Frontal cortex (tissue), 3 donors: ENCODE measurements at regions not wholly inside any gene's neighbourhood (a gene's known extent, or its start where the extent isn't known, plus 50 kb on each side); places are given as distances from the start of the nearest gene placed in this dataset.

Experiments used
- DNase-seq, 2 donors: peaks; one replicate each; pipeline ENCODE4 v3.0.0; 2012; ENCODE audit warnings: low spot score in 2 of 2
- FAIRE-seq: peaks from 2 replicates; lab custom pipeline; 2012; peaks lifted over from hg19 to GRCh38; lab: Jason Lieb, UNC
- donor health status: control.
- donor health status: control.
- donor health status: control.

GRCh38 chr17:14784997-14785696 is 480.0 kb downstream of the PMP22 start:
- DNase-seq (no peak), FAIRE-seq (no peak)

DNA sequence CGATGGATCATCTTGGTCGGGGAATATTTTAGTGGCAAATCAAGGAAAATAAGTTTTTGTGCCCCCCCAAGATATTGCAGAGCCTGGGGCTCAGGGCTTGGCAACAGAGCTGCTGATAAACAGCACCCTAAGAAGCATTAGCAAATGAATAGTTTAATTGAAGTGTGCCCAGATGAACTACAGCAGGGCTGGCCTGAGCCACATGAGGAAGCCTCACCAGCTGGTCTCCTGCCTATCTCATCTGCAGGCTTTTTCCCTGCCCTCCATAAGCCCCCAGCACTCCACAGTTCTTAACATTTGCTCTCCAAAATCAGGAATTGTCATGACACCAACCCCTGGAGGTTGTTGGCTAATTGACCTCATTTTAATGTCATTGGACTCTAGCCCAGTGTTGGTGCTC is 480.2 kb downstream of the HS3ST3B1 start:
- FAIRE-seq (no peak), DNase-seq (no peak)

GRCh38 chr17:14780097-14780651 is 479.3 kb downstream of the HS3ST3B1 start:
- FAIRE-seq (no peak), DNase-seq (no peak)

GRCh38 chr17:14779241-14779640 is 478.4 kb downstream of the HS3ST3B1 start:
- DNase-seq: no peak
- FAIRE-seq: no peak

DNA sequence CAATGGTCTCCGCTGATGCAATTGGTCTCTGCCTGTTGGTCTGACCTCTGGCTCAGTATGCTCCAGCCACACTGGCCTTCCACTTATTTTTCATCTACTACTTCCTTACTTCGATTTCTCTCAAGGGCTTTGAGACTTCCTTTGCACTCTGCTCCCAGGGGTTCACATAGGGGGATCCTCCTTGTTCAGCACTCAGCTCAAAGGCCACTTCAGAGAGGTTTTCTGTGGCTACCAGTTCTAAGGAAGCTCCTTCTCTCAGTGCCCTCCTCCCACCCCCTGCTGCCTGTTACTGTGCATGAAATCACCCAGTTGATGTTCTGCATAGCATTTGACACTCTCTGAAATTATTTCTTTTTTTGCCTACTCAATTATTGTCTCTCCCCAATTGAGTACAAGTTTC is 476.4 kb downstream of the HS3ST3B1 start:
- FAIRE-seq: no peak
- no peak for DNase-seq

DNA sequence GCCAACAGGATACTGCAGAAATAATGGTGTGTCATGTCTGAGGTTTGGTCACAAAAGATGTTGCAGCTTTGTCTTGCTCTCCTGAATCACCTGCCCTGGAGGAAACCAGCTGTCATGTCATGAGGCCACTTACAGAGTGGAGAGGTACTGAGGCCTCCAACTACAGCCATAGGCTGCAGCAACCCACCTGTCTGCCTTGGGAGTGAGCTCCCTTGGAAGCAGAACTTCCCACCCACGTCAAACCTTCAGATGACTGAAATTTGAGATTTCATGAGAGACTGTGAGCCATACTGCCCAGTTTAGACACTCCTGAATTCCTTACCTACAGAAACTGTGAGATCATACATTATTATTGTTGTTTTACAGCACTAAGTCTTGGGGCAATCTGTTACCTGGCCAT is 475.9 kb downstream of the HS3ST3B1 start:
- DNase-seq (no peak), FAIRE-seq (no peak)

GRCh38 chr17:14775731-14776492 is 475.0 kb downstream of the HS3ST3B1 start:
- DNase-seq (no peak), FAIRE-seq (no peak)

DNA sequence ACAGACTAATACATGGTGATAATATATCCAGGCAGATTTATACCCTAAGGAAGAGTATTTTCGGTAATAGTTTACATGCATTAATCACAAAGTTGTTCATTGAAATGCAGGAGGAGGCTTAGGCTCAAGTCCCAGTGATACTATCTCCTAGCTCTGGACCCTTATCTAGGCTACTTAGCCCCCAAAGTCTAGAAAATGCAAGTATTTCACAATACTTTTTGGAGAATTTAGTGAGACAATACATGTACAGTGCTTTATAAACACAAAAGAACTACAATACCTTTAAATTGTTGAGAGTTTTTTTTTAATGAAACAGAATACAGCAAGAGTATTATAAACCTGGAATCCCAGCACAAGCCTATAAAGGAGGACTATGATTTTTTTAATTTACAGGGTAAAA is 473.9 kb downstream of the HS3ST3B1 start:
- FAIRE-seq (no peak), DNase-seq (no peak)

DNA sequence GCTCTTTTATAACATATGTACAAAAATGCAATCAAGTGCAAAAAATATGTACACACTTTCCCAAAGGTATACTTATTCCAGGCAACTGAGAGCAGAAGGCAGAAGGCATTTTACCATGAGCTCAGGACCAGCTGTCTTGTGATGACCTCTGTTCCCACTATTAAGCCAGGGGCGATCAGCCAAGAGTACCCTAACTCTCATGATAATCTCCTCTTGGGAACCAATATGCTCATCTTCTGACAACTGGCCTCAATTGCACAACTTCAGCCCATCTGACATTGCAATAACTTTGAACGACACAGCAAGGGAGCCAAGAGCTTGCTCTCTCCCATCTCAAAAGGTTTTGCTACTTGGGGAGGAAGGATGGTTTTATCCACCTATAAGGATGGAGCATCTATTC is 471.9 kb downstream of the HS3ST3B1 start:
- FAIRE-seq: no peak

DNA sequence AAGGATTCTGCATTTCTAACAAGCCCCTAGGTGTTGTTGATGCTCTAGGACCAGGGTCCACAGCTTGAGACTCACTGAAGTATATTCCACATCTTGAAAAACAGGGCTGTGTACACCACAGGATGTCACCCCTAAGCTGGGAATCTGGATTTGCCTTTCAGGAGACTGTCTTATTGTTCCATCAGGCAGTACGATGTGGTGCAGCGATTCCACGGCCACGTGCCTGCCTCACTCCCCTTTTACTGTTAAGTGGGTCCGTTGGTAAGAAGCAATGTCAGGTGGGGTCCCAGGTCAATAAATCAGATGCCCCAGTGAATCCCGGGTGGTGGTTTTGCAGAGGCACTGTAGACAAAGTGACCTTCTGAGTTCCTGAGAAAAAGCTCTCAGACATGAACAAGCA is 470.7 kb downstream of the HS3ST3B1 start:
- no peak for FAIRE-seq
- no peak for DNase-seq

More for the DNA sequence above, 471.9 kb downstream of the HS3ST3B1 start:
- no peak for DNase-seq

GRCh38 chr17:14768923-14769322 is 468.0 kb downstream of the HS3ST3B1 start:
- FAIRE-seq (no peak), DNase-seq (no peak)

GRCh38 chr17:14762736-14763479 is 462.0 kb downstream of the HS3ST3B1 start:
- FAIRE-seq (no peak), DNase-seq (no peak)

DNA sequence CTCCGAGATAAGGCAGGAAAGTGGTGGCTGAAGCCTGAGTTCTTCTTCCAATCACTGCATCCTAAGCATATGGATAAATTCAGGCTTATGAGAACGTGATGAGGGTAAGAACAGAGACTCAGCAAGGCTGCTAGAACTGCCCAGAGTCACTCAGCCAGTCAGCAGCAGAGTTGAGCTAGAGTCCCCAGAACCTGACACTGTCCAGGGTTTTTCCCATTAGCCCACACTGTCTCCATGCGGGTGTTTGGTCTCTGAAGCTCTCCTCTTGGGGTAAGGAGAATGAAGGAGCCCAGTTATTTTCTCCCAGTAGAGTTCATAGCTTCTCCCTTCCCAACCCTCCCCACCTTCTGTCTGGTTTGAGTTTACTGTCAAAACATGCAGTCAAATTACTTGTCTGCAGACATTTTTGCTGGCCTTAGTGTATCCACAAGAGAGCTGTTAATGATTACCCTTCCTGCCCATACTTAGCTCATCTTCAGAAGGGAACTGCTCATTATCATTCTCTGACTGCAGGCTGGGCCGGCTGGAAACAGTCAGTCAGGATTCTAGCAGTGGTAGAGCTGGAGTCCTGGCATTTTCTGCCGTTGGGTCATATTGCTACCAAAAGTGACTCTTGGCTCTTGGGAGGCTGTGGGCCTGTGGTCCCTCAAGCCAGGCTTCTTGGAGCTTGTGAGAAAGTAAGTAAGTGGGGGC is 460.0 kb downstream of the HS3ST3B1 start:
- FAIRE-seq: no peak

DNA sequence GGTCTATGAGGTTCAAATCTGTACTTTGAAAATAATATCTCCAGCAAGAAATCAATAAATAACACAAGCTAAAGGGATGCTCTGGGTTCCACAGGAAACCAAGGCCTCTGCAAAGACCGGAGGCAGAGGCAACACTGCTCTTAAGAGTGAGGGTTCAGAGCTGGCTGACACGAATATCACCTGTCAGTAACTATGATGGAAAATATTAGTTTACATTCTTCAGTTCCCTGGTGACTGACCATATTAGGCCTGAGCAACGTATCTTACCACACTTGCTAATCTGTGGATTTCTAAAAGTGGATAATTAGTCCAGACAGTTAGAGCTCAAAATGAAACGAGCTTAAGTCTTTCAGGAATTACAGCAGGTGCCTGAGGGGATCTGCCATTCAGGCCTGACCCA is 459.3 kb downstream of the HS3ST3B1 start:
- FAIRE-seq (no peak), DNase-seq (no peak)

More for the DNA sequence above, 460.0 kb downstream of the HS3ST3B1 start:
- DNase-seq: no peak

DNA sequence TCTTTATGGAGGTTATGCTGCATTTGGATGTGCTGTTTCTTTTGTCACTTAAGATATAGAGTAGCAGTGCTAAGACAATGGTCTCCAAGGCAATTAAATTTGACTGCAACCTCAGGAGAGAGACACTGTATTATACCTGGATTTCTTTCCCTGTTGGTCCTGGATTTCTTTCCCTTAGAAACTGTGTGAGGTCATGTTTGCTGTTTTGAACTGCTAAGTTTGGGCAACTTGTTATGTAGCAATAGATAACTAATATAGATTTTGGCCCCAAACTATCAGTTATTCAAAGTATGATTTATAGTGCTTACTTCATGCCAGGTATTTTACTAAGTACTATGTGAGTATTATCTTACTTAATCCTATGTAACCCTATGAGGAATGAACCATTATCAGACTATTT is 458.4 kb downstream of the HS3ST3B1 start:
- DNase-seq (no peak), FAIRE-seq (no peak)

GRCh38 chr17:14756479-14756878 is 455.6 kb downstream of the HS3ST3B1 start:
- FAIRE-seq: no peak
- no peak for DNase-seq

DNA sequence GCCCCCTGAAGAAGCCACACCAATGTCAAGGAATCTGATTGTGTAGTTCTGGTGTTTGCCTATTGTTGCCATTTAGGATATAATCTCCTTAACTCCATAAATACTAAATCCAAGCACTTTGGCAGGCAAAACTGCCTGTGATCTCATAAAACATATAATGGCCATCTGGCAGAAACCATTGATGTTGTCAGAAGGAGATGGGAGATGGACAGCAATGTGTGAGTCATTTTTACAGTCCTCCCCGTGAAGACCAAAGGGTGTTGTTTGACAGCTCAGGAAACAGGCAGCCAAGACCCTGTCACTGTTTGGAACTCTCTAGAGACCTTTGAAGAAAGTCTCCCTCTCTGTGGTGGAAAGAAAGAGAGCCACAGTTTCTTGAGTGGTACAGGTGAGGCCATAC is 454.1 kb downstream of the HS3ST3B1 start:
- DNase-seq (no peak), FAIRE-seq (no peak)

DNA sequence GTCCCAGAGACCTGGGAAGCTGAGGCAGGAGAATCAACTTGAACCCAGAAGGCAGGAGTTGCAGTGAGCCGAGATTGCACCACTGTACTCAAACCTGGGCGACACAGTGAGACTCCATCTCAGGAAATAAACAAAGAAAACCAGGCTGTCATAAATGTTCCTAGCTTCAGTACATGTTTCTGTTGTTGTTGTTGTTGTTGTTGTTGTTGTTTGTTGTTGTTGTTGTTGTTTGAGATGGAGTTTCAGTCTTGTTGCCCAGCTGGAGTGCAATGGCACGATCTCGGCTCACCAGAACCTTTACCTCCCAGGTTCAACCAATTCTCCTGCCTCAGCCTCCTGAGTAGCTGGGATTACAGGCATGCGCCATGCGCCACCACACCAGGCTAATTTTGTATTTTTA is 452.5 kb downstream of the HS3ST3B1 start:
- FAIRE-seq (no peak), DNase-seq (no peak)

DNA sequence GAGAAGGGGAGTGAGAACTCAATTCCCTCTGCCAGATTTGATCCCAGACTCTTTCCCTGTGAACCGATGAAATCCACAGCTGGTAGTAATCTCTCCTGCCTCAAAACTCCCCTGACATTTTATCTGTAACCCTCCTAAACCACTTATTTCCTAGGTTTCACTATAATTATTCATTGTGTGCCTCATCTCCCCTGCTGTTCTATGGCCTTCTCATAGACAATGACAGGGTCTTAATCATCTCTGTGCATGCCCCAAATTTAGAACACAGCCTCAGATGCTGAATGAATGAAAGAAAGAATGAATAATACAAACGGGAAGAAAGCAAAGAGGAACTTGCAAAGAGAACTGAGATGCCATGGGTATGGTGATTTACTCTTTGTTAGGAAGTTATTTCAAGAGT is 451.1 kb downstream of the HS3ST3B1 start:
- DNase-seq (no peak), FAIRE-seq (no peak)

- no peak for FAIRE-seq
- no peak for DNase-seq
Measured at GRCh38 chr17:14750866-14751265, 450.0 kb downstream of the HS3ST3B1 start.
